ENCODE measurements at regions not wholly inside any gene's neighbourhood (a gene's known extent, or its start where the extent isn't known, plus 50 kb on each side); places are given as distances from the start of the nearest gene placed in this dataset.

DNA sequence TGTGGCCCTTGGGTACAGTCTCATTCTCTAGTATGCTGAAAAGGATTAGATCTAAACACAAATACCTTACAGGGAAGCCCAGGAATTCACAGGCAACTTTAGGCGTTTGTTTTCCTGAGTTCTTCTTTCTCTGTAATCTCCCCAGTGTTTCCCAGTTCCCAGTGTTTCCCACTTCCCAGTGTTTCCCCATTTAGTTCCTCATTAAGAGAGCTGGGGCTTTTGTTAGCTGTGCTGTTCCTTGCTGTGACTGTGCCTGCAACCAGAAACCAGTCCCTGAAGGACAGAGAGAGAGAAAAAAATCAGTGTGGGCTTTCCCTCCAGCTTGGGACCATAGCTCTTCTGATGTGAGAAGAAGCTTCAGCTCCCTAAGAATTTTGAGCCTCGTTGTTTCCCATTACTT, 802.9 kb upstream of the COBL start:
- Histone ChIP-seq H3K27ac (ENCODE audit: low read depth, low read length) (peak overlapping the region; percentile 24; the same call in 1 of the 2 replicates), H2BK15ac (ENCODE audit: low read length) (no peak overlapping the region), H2BK5ac (ENCODE audit: low read depth, low read length) (peak overlapping the region; percentile 86; the same call in 1 of the 2 replicates), H4K5ac (ENCODE audit: insufficient read length, low read depth, low read length) (peak overlapping the region; percentile 78), H2AK5ac (ENCODE audit: low read depth, low read length) (no peak overlapping the region), H3K14ac (ENCODE audit: insufficient read length) (no peak overlapping the region), H4K8ac (ENCODE audit: extremely low read depth, insufficient read depth, low read length) (no peak overlapping the region), H3K9ac (replicated peaks in 1 of 4; ENCODE audit: extremely low read depth in 1 of 4, low read depth in 3 of 4, low read length in 3 of 4) (peak overlapping the region in 1 of 4 experiments; percentile 13; a peak in 1 of 7 replicates), H2BK120ac (replicated peaks; ENCODE audit: low read depth, low read length) (peak overlapping the region; percentile 96), H3K79me2 (ENCODE audit: control insufficient read depth in 1 of 2, insufficient read depth in 2 of 2, low read length in 2 of 2) (no peaks in the 10 kb centered on the region), H3K4me2 (ENCODE audit: insufficient read depth in 1 of 2, low read depth in 2 of 2, low read length in 2 of 2) (peak overlapping the region; percentile 24 to 64; a peak in 2 of 4 replicates), H3K4ac (replicated peaks; ENCODE audit: insufficient read length, low read depth, low read length) (peak overlapping the region; percentile 71), H2BK12ac (ENCODE audit: low read depth, low read length) (peak overlapping the region; percentile 81; the same call in 1 of the 2 replicates), H2BK20ac (ENCODE audit: low read length) (peak overlapping the region; percentile 26), H3K4me3 (ENCODE audit: extremely low read depth in 1 of 4, insufficient read depth in 2 of 4, low read depth in 3 of 4, low read length in 4 of 4) (peak overlapping the region in 1 of 4 experiments; percentile 38; a peak in 2 of 8 replicates), H3K18ac (ENCODE audit: extremely low read depth, low read length) (peak overlapping the region; percentile 55; the same call in 1 of the 2 replicates), H3K36me3 (ENCODE audit: control insufficient read depth in 2 of 4, insufficient read depth in 4 of 4, low read length in 3 of 4) (no peaks in the 10 kb centered on the region; a peak in 1 of 8 replicates), H2AFZ (ENCODE audit: low read length) (no peak overlapping the region), H3K27me3 (replicated peaks in 1 of 4; ENCODE audit: control insufficient read depth in 3 of 4, extremely low read depth in 1 of 4, insufficient read depth in 3 of 4, low read length in 3 of 4) (no peaks in the 10 kb centered on the region), H3K4me1 (replicated peaks in 1 of 4; ENCODE audit: control insufficient read depth in 3 of 4, insufficient read depth in 4 of 4, low read length in 3 of 4) (peaks cover 5 to 26% (median 21%) of the 10 kb centered on the region in 4 experiments), H3K56ac (replicated peaks; ENCODE audit: insufficient read length, low read depth, low read length) (peak overlapping the region; percentile 84), H3K79me1 (ENCODE audit: low read depth, low read length) (no peaks in the 10 kb centered on the region), H4K20me1 (replicated peaks in 1 of 2; ENCODE audit: control insufficient read depth in 1 of 2, insufficient read depth in 2 of 2, low read length in 2 of 2) (no peaks in the 10 kb centered on the region), H3K9me3 (ENCODE audit: insufficient read depth in 2 of 2, low read depth in 1 of 2, low read length in 1 of 2) (no peaks in the 10 kb centered on the region), H3K23me2 (ENCODE audit: low read depth, low read length) (no peaks in the 10 kb centered on the region; the same call in 1 of the 2 replicates), H3K23ac (ENCODE audit: insufficient read length) (no peak overlapping the region), H4K91ac (replicated peaks; ENCODE audit: insufficient read length, low read length) (peak overlapping the region; percentile 98)
- 6% methylated on average over 2 of the region's 2 CpGs; no CpG with 5 or more reads in 1 of the 2 experiments for WGBS, 2 experiments (ENCODE audit: extremely low coverage in 1 of 2, insufficient coverage in 1 of 2, insufficient read length in 1 of 2, insufficient replicate concordance in 2 of 2, low coverage in 1 of 2, low lambda C conversion rate in 2 of 2, missing lambda C conversion rate in 1 of 2)
- DNase-seq (ENCODE audit: low read depth in 1 of 2, low spot score in 2 of 2) (no peak), FAIRE-seq (peak; percentile 65)
- POLR2A ChIA-PET (ENCODE audit: partially characterized antibody), result no interaction called here
- CTCF ChIA-PET (ENCODE audit: partially characterized antibody), result no interaction called here
- no peak for TF ChIP-seq PHF8 (conservative IDR thresholded peaks at IDR 0.05; ENCODE audit: low read depth, low read length)
- TF ChIP-seq HDAC2 (IDR thresholded peaks at IDR 0.05; ENCODE audit: borderline replicate concordance in 1 of 2, low read depth in 2 of 2, low read length in 2 of 2), result no peak
- no peak for TF ChIP-seq RAD21 (IDR thresholded peaks at IDR 0.05 in 1 of 2, conservative IDR thresholded peaks at IDR 0.05 in 1 of 2; ENCODE audit: low read depth in 2 of 2, low read length in 2 of 2)
- 0 out of 2 replicates have a peak, but pooled peaks have one; percentile 6 for TF ChIP-seq TEAD4 (IDR thresholded peaks at IDR 0.05; ENCODE audit: low read depth, low read length)
- no peak for TF ChIP-seq RXRA (IDR thresholded peaks at IDR 0.05; ENCODE audit: insufficient read depth, low read depth, low read length)

Measured in H1 (cell line).